HG03175 (cell line): ENCODE measurements at regions not wholly inside any gene's neighbourhood (a gene's known extent, or its start where the extent isn't known, plus 50 kb on each side); places are given as distances from the start of the nearest gene placed in this dataset.
"Not testable (repeated sequence)": the region's sequence is repeated elsewhere in the genome, so short reads cannot be mapped to it uniquely, and the experiment has no call there.

Experiments used
- ATAC-seq: cut with Tn5 transposase; IDR thresholded peaks from one replicate; pipeline ENCODE4 v1.9.1; 2021; ENCODE audit warnings: mild to moderate bottlenecking, moderate library complexity; ENCODE audit not compliant: unreplicated experiment

DNA sequence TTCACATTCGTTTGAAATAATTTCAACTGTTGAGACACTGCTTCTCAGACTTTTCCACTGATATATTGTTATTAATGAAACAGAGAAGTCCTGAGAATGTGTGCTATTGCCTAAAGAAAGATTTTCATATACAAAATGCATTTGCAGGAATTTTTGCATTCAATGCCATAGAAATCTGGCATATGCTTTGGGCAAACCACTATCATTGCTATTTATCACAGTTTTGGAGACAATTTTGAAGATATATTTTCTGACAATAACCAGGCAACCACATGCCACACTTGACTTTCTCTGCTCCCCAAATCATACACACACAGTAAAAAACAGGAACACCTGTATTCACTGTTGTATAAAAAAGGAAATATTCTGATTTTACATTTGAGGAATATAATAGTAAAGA is 1303.7 kb upstream of the IGFBP7 start:
- no peak for ATAC-seq

- no peak for ATAC-seq
These were observed 1301.7 kb upstream of the IGFBP7 start for GRCh38 chr4:58411904-58412303.

- ATAC-seq = no peak
These were observed 1296.6 kb upstream of the IGFBP7 start for GRCh38 chr4:58406762-58407161.

DNA sequence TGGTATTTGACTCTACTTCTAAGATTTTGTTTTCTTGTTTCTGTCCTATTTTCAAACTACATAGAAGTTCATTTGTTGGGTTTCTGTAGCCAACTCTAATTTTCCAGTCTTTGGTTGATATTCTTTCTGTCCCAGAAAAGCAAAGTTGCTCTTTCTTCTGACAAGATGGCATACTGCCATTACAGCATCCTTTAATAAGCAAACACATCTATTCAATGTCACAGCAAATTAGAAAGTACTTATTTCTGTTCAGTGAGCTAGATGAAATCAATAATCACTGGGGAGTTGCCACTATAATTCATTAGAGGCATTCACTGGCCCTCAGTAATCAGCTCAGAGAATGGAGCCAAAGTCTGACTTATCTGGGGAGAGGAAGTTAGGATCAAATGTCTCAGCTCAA is 1258.0 kb upstream of the IGFBP7 start:
- ATAC-seq = no peak

DNA sequence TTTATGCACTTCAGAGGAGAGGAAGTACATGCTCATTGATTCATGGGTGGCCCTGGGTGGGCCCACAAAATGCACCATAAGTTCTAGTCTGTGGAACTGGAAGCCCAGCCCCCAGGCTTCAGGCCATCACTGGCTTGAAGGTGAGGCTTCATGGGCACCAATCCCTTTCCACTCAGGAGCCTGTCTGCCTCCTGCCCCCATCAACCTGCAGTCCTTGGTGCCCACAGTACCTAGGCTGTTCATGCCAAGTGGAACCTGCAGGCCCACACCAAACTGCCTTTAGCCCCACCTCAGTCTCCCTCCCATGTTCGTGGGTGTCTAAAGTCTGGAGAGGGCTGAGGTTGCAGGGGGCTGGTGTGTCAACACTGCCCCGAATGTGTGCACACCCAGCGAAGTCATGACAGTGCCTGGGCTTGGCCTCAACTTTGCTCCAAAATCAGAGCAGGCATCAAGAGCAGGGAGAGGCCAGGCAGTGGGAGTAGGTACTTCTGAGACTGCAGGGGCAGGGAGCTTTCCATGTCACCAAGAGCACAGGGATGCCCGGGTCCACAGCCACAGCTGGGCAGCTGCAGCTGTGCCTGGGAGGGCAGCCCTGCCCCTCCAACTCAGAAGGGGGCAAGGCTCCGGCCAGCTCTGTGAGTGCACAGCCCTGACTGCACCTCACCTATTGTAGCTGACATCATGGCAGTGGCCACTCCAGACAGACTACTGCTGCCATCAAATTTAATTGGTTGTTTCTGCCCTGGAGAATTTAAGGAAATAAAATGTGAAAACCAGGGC is 1250.4 kb upstream of the IGFBP7 start:
- no peak for ATAC-seq

- ATAC-seq = no peak
These were observed 1249.4 kb upstream of the IGFBP7 start for GRCh38 chr4:58359590-58359989.

GRCh38 chr4:58357947-58358346 is 1247.8 kb upstream of the IGFBP7 start:
- no peak for ATAC-seq

GRCh38 chr4:58325070-58325469 is 1214.9 kb upstream of the IGFBP7 start:
- ATAC-seq = no peak

- ATAC-seq = no peak
These were observed 1203.3 kb upstream of the IGFBP7 start for GRCh38 chr4:58313444-58313843.

- no peak for ATAC-seq
These were observed 1193.3 kb upstream of the IGFBP7 start for GRCh38 chr4:58303456-58303855.

- ATAC-seq = no peak
These were observed 1191.3 kb upstream of the IGFBP7 start for GRCh38 chr4:58301376-58301999.

DNA sequence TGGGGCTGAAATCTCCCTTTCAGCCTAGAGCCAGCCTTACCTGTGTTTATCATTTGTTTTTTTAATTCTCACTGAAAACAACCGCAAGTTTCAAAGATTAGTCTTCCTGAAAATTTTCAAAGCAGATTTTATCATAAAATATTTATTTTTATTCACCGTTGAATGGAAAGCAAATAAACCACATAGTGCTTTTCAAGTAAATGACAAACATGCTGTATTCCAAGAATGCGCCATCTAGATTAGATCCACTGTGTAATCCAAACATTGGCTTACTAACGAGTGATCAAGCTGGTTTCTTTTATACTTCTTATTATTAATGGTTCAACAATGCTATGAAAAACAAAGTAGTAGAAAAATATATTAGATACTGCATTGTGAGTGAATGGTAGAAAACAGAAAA is 1176.2 kb upstream of the IGFBP7 start:
- no peak for ATAC-seq

- not testable (repeated sequence) for ATAC-seq
These were observed 1170.7 kb upstream of the IGFBP7 start for GRCh38 chr4:58280928-58281327.

DNA sequence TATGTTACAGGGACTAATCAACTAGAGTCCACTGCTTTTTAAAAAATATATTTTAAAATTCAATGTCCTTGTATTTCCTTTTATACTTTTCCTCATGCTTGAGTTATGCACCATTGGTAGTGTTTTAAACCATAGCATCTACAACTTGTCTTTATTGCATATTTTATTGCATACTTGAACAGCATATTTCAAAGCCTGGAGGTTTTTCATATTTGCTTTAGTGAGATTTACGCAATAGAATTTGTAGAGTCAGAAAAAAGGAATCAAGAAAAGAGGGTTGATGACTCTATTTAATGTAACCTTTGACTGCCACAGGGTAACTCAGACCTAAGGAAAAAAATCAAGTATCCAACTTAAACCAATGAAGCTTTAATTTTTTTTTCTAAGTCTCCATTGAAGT is 1165.7 kb upstream of the IGFBP7 start:
- ATAC-seq = no peak

- no peak for ATAC-seq
These were observed 1164.4 kb upstream of the IGFBP7 start for GRCh38 chr4:58274553-58274952.

DNA sequence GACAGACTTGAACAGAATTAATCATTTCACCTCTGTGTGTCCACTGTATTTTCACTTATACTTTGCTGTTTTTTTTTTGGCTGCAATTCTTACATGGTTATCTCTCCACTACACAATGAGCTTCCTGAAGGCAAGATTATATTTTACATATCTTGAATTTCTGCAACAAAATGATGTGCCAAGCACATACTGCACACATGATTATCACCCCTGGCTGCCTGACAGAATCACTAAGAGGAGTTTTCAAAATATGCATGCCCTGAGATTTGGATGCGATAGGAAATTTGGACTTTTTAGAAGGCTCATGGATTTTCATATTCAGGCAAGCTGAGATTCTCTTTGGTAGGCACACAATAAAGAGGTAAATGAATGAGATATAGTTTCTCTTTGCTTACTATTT is 1162.1 kb upstream of the IGFBP7 start:
- ATAC-seq = no peak

DNA sequence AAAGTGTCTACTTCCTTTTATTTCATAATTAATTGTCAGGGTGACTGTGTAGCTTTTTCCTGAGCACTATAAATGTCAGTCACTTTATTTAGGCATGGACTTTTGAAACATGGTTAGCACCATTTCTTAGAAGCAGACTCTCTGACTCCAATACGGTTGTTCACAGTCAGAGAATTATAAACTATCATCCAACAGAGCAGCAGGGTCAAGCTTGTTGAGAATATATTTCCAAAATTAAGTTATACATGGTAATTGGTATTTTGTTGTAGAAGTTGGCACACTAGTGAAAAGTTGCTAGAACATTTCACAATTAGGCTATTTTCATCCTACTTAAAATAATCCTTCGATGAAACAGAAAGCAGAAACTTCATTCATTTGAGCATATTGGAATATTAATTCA is 1155.5 kb upstream of the IGFBP7 start:
- no peak for ATAC-seq

DNA sequence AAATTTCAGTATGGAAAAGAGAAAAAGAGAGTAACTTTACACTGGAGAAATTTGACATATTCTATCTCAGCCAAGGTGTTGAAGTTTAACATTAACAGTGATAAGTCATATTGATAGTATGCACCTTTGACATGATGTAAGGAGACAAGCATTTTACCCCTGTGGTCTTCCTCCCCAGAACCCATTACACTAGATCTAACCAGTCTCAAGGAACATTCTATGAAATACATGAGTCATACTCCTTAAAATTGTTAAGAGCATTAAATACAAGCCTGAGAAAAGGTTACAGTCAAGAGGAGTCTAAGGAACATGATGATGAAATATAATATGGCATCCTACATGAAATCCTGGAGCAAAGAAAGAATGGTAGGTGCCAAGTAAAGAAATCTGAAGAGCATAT is 1151.3 kb upstream of the IGFBP7 start:
- ATAC-seq = no peak

- ATAC-seq = no peak
These were observed 1144.1 kb upstream of the IGFBP7 start for GRCh38 chr4:58254291-58254690.

DNA sequence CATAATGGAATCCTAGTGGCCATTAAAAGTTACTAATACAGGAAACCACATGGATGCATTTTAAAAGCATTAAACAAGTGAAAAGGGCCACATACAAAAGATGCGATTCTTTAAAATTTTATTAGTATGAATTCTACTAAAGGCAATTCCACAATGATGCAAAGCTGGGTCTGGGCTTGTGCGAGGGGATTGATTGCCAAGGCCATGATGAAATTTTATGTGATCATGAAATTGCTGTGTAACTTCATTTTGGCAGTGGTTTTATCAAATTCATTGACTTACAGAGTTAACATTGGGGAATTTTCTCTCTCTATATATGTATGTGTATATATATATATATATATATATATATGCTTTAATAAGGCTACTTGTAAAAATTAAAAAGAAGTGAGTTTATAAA is 1142.5 kb upstream of the IGFBP7 start:
- ATAC-seq = no peak

DNA sequence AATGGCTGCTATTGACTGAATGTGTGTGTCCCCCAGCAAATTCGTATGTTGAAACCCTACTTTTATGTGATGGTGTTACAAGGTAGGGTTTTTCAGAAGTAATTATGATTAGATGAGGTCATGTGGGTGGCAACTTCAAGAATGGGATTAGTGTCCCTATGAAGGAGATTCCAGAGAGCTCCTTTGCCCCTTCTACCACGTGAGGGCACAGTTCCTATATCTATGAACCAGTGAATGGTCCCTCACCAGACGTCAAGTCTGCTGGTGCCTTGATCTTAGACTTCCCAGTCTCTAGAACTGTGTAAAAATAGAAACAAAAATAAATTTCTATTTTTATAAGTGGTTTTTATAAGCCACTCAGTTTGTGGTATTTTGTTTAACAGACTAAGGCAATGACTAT is 1137.6 kb upstream of the IGFBP7 start:
- no peak for ATAC-seq

DNA sequence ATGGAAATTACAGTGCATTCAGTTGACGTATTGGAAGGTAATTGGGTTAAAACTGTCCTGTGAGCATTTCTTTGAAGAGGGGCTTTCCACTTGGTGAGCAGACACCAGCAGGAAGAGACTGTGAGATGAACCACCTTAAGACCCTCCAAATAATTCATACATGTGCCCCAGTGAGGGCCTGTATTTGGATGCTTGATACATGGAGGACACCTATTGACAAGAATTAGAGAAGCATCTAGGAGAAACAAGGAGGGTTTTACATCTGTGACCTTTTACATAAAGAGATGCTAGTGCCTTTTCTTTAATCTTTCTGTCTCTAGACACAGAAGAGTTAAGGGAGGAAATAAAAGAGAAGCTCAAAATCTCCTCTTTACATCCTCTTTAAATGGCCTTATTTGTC is 1115.3 kb upstream of the IGFBP7 start:
- no peak for ATAC-seq

GRCh38 chr4:58219179-58219578 is 1109.0 kb upstream of the IGFBP7 start:
- ATAC-seq = no peak
